ENCODE measurements at regions not wholly inside any gene's neighbourhood (a gene's known extent, or its start where the extent isn't known, plus 50 kb on each side); places are given as distances from the start of the nearest gene placed in this dataset.

DNA sequence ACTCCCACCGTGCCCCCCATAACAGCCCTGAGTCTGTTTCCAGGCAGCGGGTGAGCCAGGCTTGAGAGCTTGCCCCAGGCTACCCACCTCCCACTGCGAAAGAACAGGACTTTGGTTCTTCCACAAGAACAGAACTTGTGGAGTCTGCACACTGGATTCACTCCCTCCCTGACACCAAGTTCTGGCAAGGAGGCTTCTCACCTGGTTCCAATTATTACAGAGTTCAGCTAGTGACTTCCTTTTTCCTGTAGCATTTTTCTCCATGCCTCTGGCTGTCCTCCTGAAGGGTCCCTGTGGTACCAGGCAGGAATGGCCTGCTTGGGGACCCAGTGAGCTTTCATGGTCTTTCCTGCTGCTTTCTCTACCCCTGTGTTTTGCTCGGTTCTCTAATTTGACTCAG, 208.6 kb upstream of the SFRP2 start:
- Histone ChIP-seq H3K4me1 (no peaks in the 10 kb centered on the region), H3K27ac (no peak overlapping the region), H3K4me3 (no peak overlapping the region), H3K36me3 (no peaks in the 10 kb centered on the region), H3K27me3 (no peaks in the 10 kb centered on the region), H3K9me3 (no peaks in the 10 kb centered on the region)
- 65 to 68% methylated on average over 4 of the region's 4 CpGs for WGBS, 2 donors
- ATAC-seq (no peak), FAIRE-seq (no peak), DNase-seq (no peak)
- TF ChIP-seq CTCF (IDR thresholded peaks at IDR 0.05): no peak
- intact Hi-C loops (cut with DNase I): no loop called here

DNA sequence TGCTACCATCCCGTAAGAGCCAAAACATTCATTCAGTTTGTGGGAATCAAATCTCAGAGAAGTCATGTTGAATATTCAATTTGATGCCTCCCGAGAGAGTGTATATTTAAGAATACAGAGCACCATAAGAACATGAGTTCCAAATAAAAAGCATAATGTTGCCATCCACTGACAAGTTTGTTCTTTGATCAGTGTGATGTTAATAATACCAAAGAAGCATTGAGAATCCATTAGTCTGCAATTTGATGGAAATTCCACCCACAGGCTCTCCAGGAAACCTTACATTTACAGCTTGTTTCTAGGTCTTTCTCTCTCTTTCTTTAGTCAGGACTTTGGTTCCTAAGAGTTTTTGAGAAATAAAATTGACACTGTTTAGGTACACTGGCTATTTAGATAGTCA, 200.6 kb upstream of the SFRP2 start:
- Histone ChIP-seq H3K4me1 (no peaks in the 10 kb centered on the region), H3K36me3 (no peaks in the 10 kb centered on the region), H3K9me3 (no peaks in the 10 kb centered on the region), H3K27me3 (no peaks in the 10 kb centered on the region), H3K4me3 (no peak overlapping the region), H3K27ac (no peak overlapping the region)
- intact Hi-C loops (cut with DNase I): no loop called here
- ATAC-seq (no peak), DNase-seq (no peak), FAIRE-seq (no peak)
- TF ChIP-seq CTCF (IDR thresholded peaks at IDR 0.05): no peak
- WGBS, 2 donors: 74 to 81% methylated on average over 2 of the region's 2 CpGs

GRCh38 chr4:153988492-153989363, 199.8 kb upstream of the SFRP2 start:
- Histone ChIP-seq H3K27ac (no peak overlapping the region), H3K36me3 (no peaks in the 10 kb centered on the region), H3K27me3 (no peaks in the 10 kb centered on the region), H3K4me3 (no peak overlapping the region), H3K9me3 (no peaks in the 10 kb centered on the region), H3K4me1 (no peaks in the 10 kb centered on the region)
- ATAC-seq: no peak
- TF ChIP-seq CTCF (IDR thresholded peaks at IDR 0.05): no peak
- 70 to 74% methylated on average over 9 of the region's 9 CpGs for WGBS, 2 donors
- intact Hi-C loops (cut with DNase I): no loop called here
- FAIRE-seq: no peak
- no peak for DNase-seq

- Histone ChIP-seq H3K27me3 (no peaks in the 10 kb centered on the region), H3K9me3 (no peaks in the 10 kb centered on the region), H3K36me3 (no peaks in the 10 kb centered on the region), H3K4me1 (no peaks in the 10 kb centered on the region), H3K4me3 (no peak overlapping the region), H3K27ac (no peak overlapping the region)
- TF ChIP-seq CTCF (IDR thresholded peaks at IDR 0.05): no peak
- ATAC-seq (peak in 2 of 4 donors; percentile 38 to 53), DNase-seq (no peak), FAIRE-seq (no peak)
- intact Hi-C loops (cut with DNase I): no loop called here
- WGBS, 2 donors: 16 to 25% methylated on average over 1 of the region's 1 CpG
Observed at GRCh38 chr4:153987291-153987690, 198.4 kb upstream of the SFRP2 start.

GRCh38 chr4:153976954-153977353, 188.1 kb upstream of the SFRP2 start:
- Histone ChIP-seq H3K27me3 (no peaks in the 10 kb centered on the region), H3K4me3 (no peak overlapping the region), H3K9me3 (no peaks in the 10 kb centered on the region), H3K27ac (no peak overlapping the region), H3K36me3 (no peaks in the 10 kb centered on the region), H3K4me1 (no peaks in the 10 kb centered on the region)
- DNase-seq (no peak), FAIRE-seq (no peak), ATAC-seq (peak in 1 of 4 donors; percentile 19)
- TF ChIP-seq CTCF (IDR thresholded peaks at IDR 0.05): no peak
- intact Hi-C loops (cut with DNase I): no loop called here
